ENCODE measurements at regions not wholly inside any gene's neighbourhood (a gene's known extent, or its start where the extent isn't known, plus 50 kb on each side); places are given as distances from the start of the nearest gene placed in this dataset.

DNA sequence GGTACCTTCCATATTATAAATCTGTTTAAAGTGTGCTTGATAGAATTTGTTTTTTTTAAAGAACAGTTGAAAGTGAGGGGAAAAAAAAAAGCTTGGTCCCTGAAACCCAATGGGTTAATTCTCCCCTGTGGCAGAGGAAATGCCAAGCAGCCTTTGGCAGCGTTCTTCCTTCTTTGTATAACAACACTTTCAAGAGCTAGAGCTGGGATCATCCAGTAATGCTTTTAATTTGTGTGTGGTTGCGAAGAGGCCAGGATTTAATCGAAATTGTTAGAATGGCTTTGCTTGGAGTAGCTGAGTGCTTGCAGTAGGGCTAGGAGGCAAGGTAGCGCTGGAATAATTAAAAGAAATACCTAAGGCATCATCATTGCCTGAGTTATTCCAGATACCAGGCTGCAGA, 692.0 kb downstream of the DHX35 start:
- Histone ChIP-seq H3K9ac (replicated peaks; ENCODE audit: extremely low read depth, insufficient read depth, low read length) (no peak overlapping the region), H3K4me1 (ENCODE audit: control insufficient read depth, extremely low read depth, insufficient read depth, low read length) (peaks cover 3% of the 10 kb centered on the region), H3K4me2 (ENCODE audit: insufficient read depth, low read length) (no peak overlapping the region), H3K9me1 (replicated peaks; ENCODE audit: control insufficient read depth, extremely low read depth, insufficient read depth, low read length) (no peaks in the 10 kb centered on the region), H4K20me1 (replicated peaks; ENCODE audit: control insufficient read depth, extremely low read depth, insufficient read depth, low read length) (no peaks in the 10 kb centered on the region), H3K36me3 (ENCODE audit: control insufficient read depth in 2 of 2, extremely low read depth in 1 of 2, insufficient read depth in 2 of 2, low read length in 2 of 2) (no peaks in the 10 kb centered on the region), H3K9me3 (replicated peaks; ENCODE audit: control insufficient read depth, insufficient read depth, low read length) (no peaks in the 10 kb centered on the region), H3K27me3 (ENCODE audit: control insufficient read depth in 2 of 2, insufficient read depth in 2 of 2, low read length in 2 of 2) (peaks cover 0 to 3% of the 10 kb centered on the region in 2 experiments), H3K79me2 (ENCODE audit: control insufficient read depth, insufficient read depth, low read length) (no peaks in the 10 kb centered on the region), H3K27ac (ENCODE audit: insufficient read depth, low read depth, low read length) (no peak overlapping the region), H3K4me3 (replicated peaks in 1 of 3; ENCODE audit: insufficient read depth in 1 of 3, low read depth in 1 of 3, low read length in 3 of 3) (no peak overlapping the region), H2AFZ (ENCODE audit: low read depth, low read length) (no peak overlapping the region)
- ChIA-PET POLR2A (no interaction called here), CTCF (interaction anchor here (0.7 to 1.6 kb wide), 3 partner anchors 9 to 48 kb away, joined by 3 to 4 read pairs (median 3); no protein-coding TSS in a partner anchor)
- DNase-seq (ENCODE audit: low read depth, low spot score): peak; percentile 9
- dilution Hi-C loops (cut with MboI; ENCODE audit: extremely low pct_ligation_motif_present, low sequenced_read_pairs): no loop called here
- intact Hi-C loops (cut with micrococcal nuclease): no loop called here
- FAIRE-seq: no peak
- no peak for TF ChIP-seq GATA2 (IDR thresholded peaks at IDR 0.05; ENCODE audit: insufficient read depth, insufficient read length, low read depth, low read length)
- TF ChIP-seq POLR2A (IDR thresholded peaks at IDR 0.05; ENCODE audit: low read depth, low read length): no peak
- TF ChIP-seq EZH2 (IDR thresholded peaks at IDR 0.05; ENCODE audit: borderline replicate concordance, low read depth, low read length, severe bottlenecking): no peak
- TF ChIP-seq JUN (IDR thresholded peaks at IDR 0.05; ENCODE audit: borderline replicate concordance, insufficient read depth, insufficient read length, low read depth): no peak
- no peak for TF ChIP-seq FOS (IDR thresholded peaks at IDR 0.05; ENCODE audit: borderline replicate concordance, insufficient read depth, low read length)
- TF ChIP-seq, protein P1, sequence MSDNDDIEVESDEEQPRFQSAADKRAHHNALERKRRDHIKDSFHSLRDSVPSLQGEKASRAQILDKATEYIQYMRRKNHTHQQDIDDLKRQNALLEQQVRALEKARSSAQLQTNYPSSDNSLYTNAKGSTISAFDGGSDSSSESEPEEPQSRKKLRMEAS (IDR thresholded peaks at IDR 0.05; ENCODE audit: insufficient read depth, insufficient read length): no peak
- no peak for TF ChIP-seq MYC (IDR thresholded peaks at IDR 0.05; ENCODE audit: low read depth, low read length)
- no peak for TF ChIP-seq CTCF (IDR thresholded peaks at IDR 0.05; ENCODE audit: extremely low read depth in 1 of 2, insufficient read depth in 1 of 2, low read depth in 1 of 2, low read length in 2 of 2)
- no peak for TF ChIP-seq POLR2AphosphoS5 (IDR thresholded peaks at IDR 0.05; ENCODE audit: insufficient read depth, low read depth, low read length)
- BruUV-seq (replicated peaks): no TSS peak
